NOMO-1 (cell line): ENCODE measurements at regions not wholly inside any gene's neighbourhood (a gene's known extent, or its start where the extent isn't known, plus 50 kb on each side); places are given as distances from the start of the nearest gene placed in this dataset.

Experiments used
- DNase-seq, 2 experiments: peaks; one replicate each; lab custom pipeline; 2025; ENCODE audit not compliant: unreplicated experiment in 2 of 2; lab: John Stamatoyannopoulos, UW

GRCh38 chr1:36721261-36721660 is 238.5 kb upstream of the CSF3R start:
- DNase-seq = no peak

GRCh38 chr1:36717431-36717830 is 234.7 kb upstream of the CSF3R start:
- DNase-seq = no peak

- no peak for DNase-seq
These were observed 233.1 kb upstream of the CSF3R start for GRCh38 chr1:36715797-36716196.

- DNase-seq = no peak
These were observed 231.6 kb upstream of the CSF3R start for GRCh38 chr1:36714301-36714700.

- DNase-seq = no peak
These were observed 228.8 kb upstream of the CSF3R start for GRCh38 chr1:36711480-36711879.

- DNase-seq = no peak
These were observed 228.2 kb upstream of the CSF3R start for GRCh38 chr1:36710951-36711350.

- no peak for DNase-seq
These were observed 227.3 kb upstream of the CSF3R start for GRCh38 chr1:36709869-36710481.

- DNase-seq = no peak
These were observed 225.9 kb upstream of the CSF3R start for GRCh38 chr1:36708587-36708986.

GRCh38 chr1:36707221-36707620 is 224.5 kb upstream of the CSF3R start:
- no peak for DNase-seq

- no peak for DNase-seq
These were observed 223.7 kb upstream of the CSF3R start for GRCh38 chr1:36706416-36706815.

GRCh38 chr1:36705629-36706028 is 222.9 kb upstream of the CSF3R start:
- no peak for DNase-seq

GRCh38 chr1:36703526-36704208 is 221.0 kb upstream of the CSF3R start:
- DNase-seq = peak; percentile 80 to 83

- no peak for DNase-seq
These were observed 220.2 kb upstream of the CSF3R start for GRCh38 chr1:36702963-36703362.

GRCh38 chr1:36699113-36699911 is 216.6 kb upstream of the CSF3R start:
- DNase-seq = no peak

- DNase-seq = no peak
These were observed 215.3 kb upstream of the CSF3R start for GRCh38 chr1:36697836-36698605.

GRCh38 chr1:36696261-36696940 is 213.7 kb upstream of the CSF3R start:
- no peak for DNase-seq

- no peak for DNase-seq
These were observed 210.9 kb upstream of the CSF3R start for GRCh38 chr1:36693603-36694002.

- DNase-seq = no peak
These were observed 210.4 kb upstream of the CSF3R start for GRCh38 chr1:36693161-36693525.

GRCh38 chr1:36692465-36693160 is 209.9 kb upstream of the CSF3R start:
- DNase-seq = no peak

GRCh38 chr1:36691374-36691773 is 208.7 kb upstream of the CSF3R start:
- no peak for DNase-seq
